T-helper 22 cell (primary cell): ENCODE measurements at regions not wholly inside any gene's neighbourhood (a gene's known extent, or its start where the extent isn't known, plus 50 kb on each side); places are given as distances from the start of the nearest gene placed in this dataset.
A peak's percentile ranks its signal among the peaks of the same experiment; 100 is the strongest.
"Not testable (repeated sequence)": the region's sequence is repeated elsewhere in the genome, so short reads cannot be mapped to it uniquely, and the experiment has no call there.

Source experiments
- DNase-seq: peaks from one replicate; pipeline ENCODE4 v3.0.0-alpha.2; 2020; ENCODE audit warnings: low read depth

- no peak for DNase-seq
These were observed 73.8 kb downstream of the DIO3 start for GRCh38 chr14:101634850-101635748.

GRCh38 chr14:101635749-101636560 lies 74.7 kb downstream of the DIO3 start:
- no peak for DNase-seq

- no peak for DNase-seq
These were observed 78.0 kb downstream of the DIO3 start for GRCh38 chr14:101639241-101639833.

GRCh38 chr14:101643651-101644050 lies 82.4 kb downstream of the DIO3 start:
- no peak for DNase-seq

GRCh38 chr14:101654051-101654450 lies 92.8 kb downstream of the DIO3 start:
- no peak for DNase-seq

GRCh38 chr14:101657372-101657771 lies 96.1 kb downstream of the DIO3 start:
- no peak for DNase-seq

GRCh38 chr14:101665478-101666078 lies 95.9 kb upstream of the PPP2R5C start:
- DNase-seq, result no peak

- DNase-seq, result no peak
These were observed 95.2 kb upstream of the PPP2R5C start for GRCh38 chr14:101666264-101666663.

GRCh38 chr14:101669629-101670028 lies 91.9 kb upstream of the PPP2R5C start:
- DNase-seq, result no peak

- DNase-seq, result no peak
These were observed 87.6 kb upstream of the PPP2R5C start for GRCh38 chr14:101673873-101674272.

- not testable (repeated sequence) for DNase-seq
These were observed 85.7 kb upstream of the PPP2R5C start for GRCh38 chr14:101675835-101676234.

- not testable (repeated sequence) for DNase-seq
These were observed 83.6 kb upstream of the PPP2R5C start for GRCh38 chr14:101677912-101678327.

GRCh38 chr14:101681795-101682194 lies 79.7 kb upstream of the PPP2R5C start:
- no peak for DNase-seq

GRCh38 chr14:101683365-101683764 lies 78.1 kb upstream of the PPP2R5C start:
- DNase-seq, result no peak

GRCh38 chr14:101687756-101688546 lies 73.6 kb upstream of the PPP2R5C start:
- no peak for DNase-seq

- DNase-seq, result no peak
These were observed 72.4 kb upstream of the PPP2R5C start for GRCh38 chr14:101689039-101689501.

GRCh38 chr14:101689966-101690365 lies 71.5 kb upstream of the PPP2R5C start:
- DNase-seq, result not testable (repeated sequence)

- DNase-seq, result no peak
These were observed 65.8 kb upstream of the PPP2R5C start for GRCh38 chr14:101695659-101696058.

GRCh38 chr14:101704140-101704539 lies 57.4 kb upstream of the PPP2R5C start:
- peak; percentile 45 for DNase-seq

GRCh38 chr14:101705733-101706508 lies 55.6 kb upstream of the PPP2R5C start:
- DNase-seq, result peak; percentile 48
